ENCODE measurements at regions not wholly inside any gene's neighbourhood (a gene's known extent, or its start where the extent isn't known, plus 50 kb on each side); places are given as distances from the start of the nearest gene placed in this dataset.

GRCh38 chr1:117286562-117286961 is 75.8 kb upstream of the VTCN1 start:
- H3K4me3 ChIP-seq (ENCODE audit: low read length in 2 of 2): no peak overlapping the region
- no peaks in the 10 kb centered on the region for H3K36me3 ChIP-seq (ENCODE audit: control insufficient read depth in 1 of 2, insufficient read depth in 2 of 2, low read length in 1 of 2)
- H3K9me3 ChIP-seq (ENCODE audit: control insufficient read depth, low read length): no peaks in the 10 kb centered on the region
- ATAC-seq (ENCODE audit: low FRiP score) (no peak), DNase-seq (no peak)
- H3K27me3 ChIP-seq (ENCODE audit: control insufficient read depth in 1 of 2, insufficient read depth in 2 of 2, low read length in 1 of 2): no peaks in the 10 kb centered on the region
- no peaks in the 10 kb centered on the region for H3K4me1 ChIP-seq (ENCODE audit: control insufficient read depth in 1 of 2, insufficient read depth in 2 of 2, low read length in 2 of 2)
- intact Hi-C loops (cut with DNase I): loop anchor here in 1 of 2 donors (5.0 kb wide), 1 partner anchor 219 kb away; no protein-coding TSS in a partner anchor
- no peak overlapping the region for H3K27ac ChIP-seq (ENCODE audit: low read depth in 1 of 2, low read length in 2 of 2)
- 84 to 91% methylated on average over 2 of the region's 2 CpGs for WGBS, 2 donors

GRCh38 chr1:117286145-117286544 is 75.4 kb upstream of the VTCN1 start:
- no peaks in the 10 kb centered on the region for H3K36me3 ChIP-seq (ENCODE audit: control insufficient read depth in 1 of 2, insufficient read depth in 2 of 2, low read length in 1 of 2)
- 13 to 25% methylated on average over 1 of the region's 1 CpG for WGBS, 2 donors
- DNase-seq: no peak
- intact Hi-C loops (cut with DNase I): loop anchor here in 1 of 2 donors (5.0 kb wide), 1 partner anchor 219 kb away; no protein-coding TSS in a partner anchor
- H3K27ac ChIP-seq (ENCODE audit: low read depth in 1 of 2, low read length in 2 of 2): no peak overlapping the region
- no peaks in the 10 kb centered on the region for H3K4me1 ChIP-seq (ENCODE audit: control insufficient read depth in 1 of 2, insufficient read depth in 2 of 2, low read length in 2 of 2)
- H3K27me3 ChIP-seq (ENCODE audit: control insufficient read depth in 1 of 2, insufficient read depth in 2 of 2, low read length in 1 of 2): no peaks in the 10 kb centered on the region
- no peak overlapping the region for H3K4me3 ChIP-seq (ENCODE audit: low read length in 2 of 2)
- ATAC-seq (ENCODE audit: low FRiP score): no peak
- no peaks in the 10 kb centered on the region for H3K9me3 ChIP-seq (ENCODE audit: control insufficient read depth, low read length)

GRCh38 chr1:117284399-117285215 is 73.9 kb upstream of the VTCN1 start:
- no peak for ATAC-seq (ENCODE audit: low FRiP score)
- Histone ChIP-seq H3K27me3 (ENCODE audit: control insufficient read depth in 1 of 2, insufficient read depth in 2 of 2, low read length in 1 of 2) (no peaks in the 10 kb centered on the region), H3K27ac (ENCODE audit: low read depth in 1 of 2, low read length in 2 of 2) (no peak overlapping the region), H3K4me1 (ENCODE audit: control insufficient read depth in 1 of 2, insufficient read depth in 2 of 2, low read length in 2 of 2) (no peaks in the 10 kb centered on the region), H3K36me3 (ENCODE audit: control insufficient read depth in 1 of 2, insufficient read depth in 2 of 2, low read length in 1 of 2) (no peaks in the 10 kb centered on the region), H3K4me3 (ENCODE audit: low read length in 2 of 2) (no peak overlapping the region), H3K9me3 (ENCODE audit: control insufficient read depth, low read length) (no peaks in the 10 kb centered on the region)
- intact Hi-C loops (cut with DNase I): loop anchor here (5.0 kb wide), 1 partner anchor 217 kb away; no protein-coding TSS in a partner anchor
- DNase-seq: no peak
- WGBS, 2 donors: 69 to 75% methylated on average over 3 of the region's 3 CpGs

- DNase-seq (no peak), ATAC-seq (ENCODE audit: low FRiP score) (no peak)
- intact Hi-C loops (cut with DNase I): no loop called here
- 15 to 18% methylated on average over 5 of the region's 5 CpGs for WGBS, 2 donors
- Histone ChIP-seq H3K9me3 (ENCODE audit: control insufficient read depth, low read length) (no peaks in the 10 kb centered on the region), H3K4me1 (ENCODE audit: control insufficient read depth in 1 of 2, insufficient read depth in 2 of 2, low read length in 2 of 2) (no peaks in the 10 kb centered on the region), H3K36me3 (ENCODE audit: control insufficient read depth in 1 of 2, insufficient read depth in 2 of 2, low read length in 1 of 2) (no peaks in the 10 kb centered on the region), H3K4me3 (ENCODE audit: low read length in 2 of 2) (no peak overlapping the region), H3K27me3 (ENCODE audit: control insufficient read depth in 1 of 2, insufficient read depth in 2 of 2, low read length in 1 of 2) (no peaks in the 10 kb centered on the region), H3K27ac (ENCODE audit: low read depth in 1 of 2, low read length in 2 of 2) (no peak overlapping the region)
These were observed 67.8 kb upstream of the VTCN1 start for GRCh38 chr1:117278531-117278930.

- no peaks in the 10 kb centered on the region for H3K9me3 ChIP-seq (ENCODE audit: control insufficient read depth, low read length)
- H3K4me1 ChIP-seq (ENCODE audit: control insufficient read depth in 1 of 2, insufficient read depth in 2 of 2, low read length in 2 of 2): no peaks in the 10 kb centered on the region
- H3K36me3 ChIP-seq (ENCODE audit: control insufficient read depth in 1 of 2, insufficient read depth in 2 of 2, low read length in 1 of 2): no peaks in the 10 kb centered on the region
- H3K27me3 ChIP-seq (ENCODE audit: control insufficient read depth in 1 of 2, insufficient read depth in 2 of 2, low read length in 1 of 2): no peaks in the 10 kb centered on the region
- H3K4me3 ChIP-seq (ENCODE audit: low read length in 2 of 2): no peak overlapping the region
- ATAC-seq (ENCODE audit: low FRiP score): no peak
- intact Hi-C loops (cut with DNase I): no loop called here
- DNase-seq: no peak
- WGBS, 2 donors: 42 to 61% methylated on average over 2 of the region's 2 CpGs
- H3K27ac ChIP-seq (ENCODE audit: low read depth in 1 of 2, low read length in 2 of 2): no peak overlapping the region
These were observed 64.3 kb upstream of the VTCN1 start for GRCh38 chr1:117275055-117275454.

- DNase-seq (no peak), ATAC-seq (ENCODE audit: low FRiP score) (no peak)
- peaks cover 0 to 4% of the 10 kb centered on the region in 2 donors for H3K4me1 ChIP-seq (ENCODE audit: control insufficient read depth in 1 of 2, insufficient read depth in 2 of 2, low read length in 2 of 2)
- 73 to 75% methylated on average over 4 of the region's 4 CpGs for WGBS, 2 donors
- no peak overlapping the region for H3K4me3 ChIP-seq (ENCODE audit: low read length in 2 of 2)
- intact Hi-C loops (cut with DNase I): no loop called here
- H3K27ac ChIP-seq (ENCODE audit: low read depth in 1 of 2, low read length in 2 of 2): no peak overlapping the region
- H3K9me3 ChIP-seq (ENCODE audit: control insufficient read depth, low read length): no peaks in the 10 kb centered on the region
- no peaks in the 10 kb centered on the region for H3K36me3 ChIP-seq (ENCODE audit: control insufficient read depth in 1 of 2, insufficient read depth in 2 of 2, low read length in 1 of 2)
- no peaks in the 10 kb centered on the region for H3K27me3 ChIP-seq (ENCODE audit: control insufficient read depth in 1 of 2, insufficient read depth in 2 of 2, low read length in 1 of 2)
These were observed 61.2 kb upstream of the VTCN1 start for GRCh38 chr1:117271959-117272358.

- H3K27ac ChIP-seq (ENCODE audit: low read depth in 1 of 2, low read length in 2 of 2): no peak overlapping the region
- no peaks in the 10 kb centered on the region for H3K36me3 ChIP-seq (ENCODE audit: control insufficient read depth in 1 of 2, insufficient read depth in 2 of 2, low read length in 1 of 2)
- H3K4me1 ChIP-seq (ENCODE audit: control insufficient read depth in 1 of 2, insufficient read depth in 2 of 2, low read length in 2 of 2): peaks cover 0 to 4% of the 10 kb centered on the region in 2 donors
- 60 to 80% methylated on average over 5 of the region's 5 CpGs for WGBS, 2 donors
- DNase-seq (no peak), ATAC-seq (ENCODE audit: low FRiP score) (no peak)
- H3K4me3 ChIP-seq (ENCODE audit: low read length in 2 of 2): no peak overlapping the region
- H3K9me3 ChIP-seq (ENCODE audit: control insufficient read depth, low read length): no peaks in the 10 kb centered on the region
- H3K27me3 ChIP-seq (ENCODE audit: control insufficient read depth in 1 of 2, insufficient read depth in 2 of 2, low read length in 1 of 2): no peaks in the 10 kb centered on the region
- intact Hi-C loops (cut with DNase I): no loop called here
These were observed 60.4 kb upstream of the VTCN1 start for GRCh38 chr1:117271129-117271528.

GRCh38 chr1:117270679-117271078 is 60.0 kb upstream of the VTCN1 start:
- H3K9me3 ChIP-seq (ENCODE audit: control insufficient read depth, low read length): no peaks in the 10 kb centered on the region
- H3K27me3 ChIP-seq (ENCODE audit: control insufficient read depth in 1 of 2, insufficient read depth in 2 of 2, low read length in 1 of 2): no peaks in the 10 kb centered on the region
- H3K4me1 ChIP-seq (ENCODE audit: control insufficient read depth in 1 of 2, insufficient read depth in 2 of 2, low read length in 2 of 2): peaks cover 0 to 4% of the 10 kb centered on the region in 2 donors
- H3K36me3 ChIP-seq (ENCODE audit: control insufficient read depth in 1 of 2, insufficient read depth in 2 of 2, low read length in 1 of 2): no peaks in the 10 kb centered on the region
- no peak for DNase-seq
- no peak overlapping the region for H3K4me3 ChIP-seq (ENCODE audit: low read length in 2 of 2)
- no peak for ATAC-seq (ENCODE audit: low FRiP score)
- H3K27ac ChIP-seq (ENCODE audit: low read depth in 1 of 2, low read length in 2 of 2): no peak overlapping the region
- intact Hi-C loops (cut with DNase I): no loop called here

Measured in aorta (tissue), 5 donors.